ENCODE measurements at regions not wholly inside any gene's neighbourhood (a gene's known extent, or its start where the extent isn't known, plus 50 kb on each side); places are given as distances from the start of the nearest gene placed in this dataset.

GRCh38 chr20:48210111-48211027 lies 425.1 kb upstream of the SULF2 start:
- no peaks in the 10 kb centered on the region for H3K27me3 ChIP-seq (ENCODE audit: control insufficient read depth, insufficient read depth, low read length)
- H3K36me3 ChIP-seq (ENCODE audit: control insufficient read depth, insufficient read depth, low read length) = no peaks in the 10 kb centered on the region
- H3K27ac ChIP-seq (ENCODE audit: low read depth, low read length) = no peak overlapping the region
- peaks cover 16% of the 10 kb centered on the region; the same call in 1 of the 2 replicates for H3K4me1 ChIP-seq (ENCODE audit: control insufficient read depth, insufficient read depth, low read length)
- H3K4me3 ChIP-seq (ENCODE audit: low read depth, low read length) = no peak overlapping the region
- H3K9ac ChIP-seq (ENCODE audit: low read length) = no peak overlapping the region
- no peaks in the 10 kb centered on the region for H3K9me3 ChIP-seq (ENCODE audit: control insufficient read depth, insufficient read depth, low read depth, low read length)

DNA sequence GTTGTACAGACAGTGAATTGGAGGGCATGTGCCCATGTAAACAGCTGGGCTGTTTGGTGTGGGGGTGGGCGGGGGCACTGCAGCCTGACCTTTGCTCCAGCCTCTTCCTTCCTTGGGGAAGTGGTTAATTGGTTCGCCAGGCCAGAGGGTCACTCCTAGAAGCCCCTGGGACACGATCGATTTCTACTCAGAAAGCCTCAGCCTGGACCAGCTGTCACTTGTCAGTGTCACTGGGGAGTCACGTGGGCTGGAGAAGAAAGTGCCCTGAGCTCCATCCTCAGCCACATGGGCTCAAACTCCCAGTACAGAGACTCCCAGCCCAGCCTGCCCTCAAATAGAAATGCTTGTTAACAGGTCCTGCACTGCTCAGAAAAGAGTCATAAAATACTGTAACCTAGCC lies 423.8 kb upstream of the SULF2 start:
- H3K4me1 ChIP-seq (ENCODE audit: control insufficient read depth, insufficient read depth, low read length) = peaks cover 21% of the 10 kb centered on the region; the same call in 1 of the 2 replicates
- H3K4me3 ChIP-seq (ENCODE audit: low read depth, low read length) = no peak overlapping the region
- H3K27me3 ChIP-seq (ENCODE audit: control insufficient read depth, insufficient read depth, low read length) = no peaks in the 10 kb centered on the region
- no peak overlapping the region for H3K9ac ChIP-seq (ENCODE audit: low read length)
- no peaks in the 10 kb centered on the region for H3K36me3 ChIP-seq (ENCODE audit: control insufficient read depth, insufficient read depth, low read length)
- no peaks in the 10 kb centered on the region for H3K9me3 ChIP-seq (ENCODE audit: control insufficient read depth, insufficient read depth, low read depth, low read length)
- no peak overlapping the region for H3K27ac ChIP-seq (ENCODE audit: low read depth, low read length)

GRCh38 chr20:48208176-48208575 lies 422.9 kb upstream of the SULF2 start:
- H3K27me3 ChIP-seq (ENCODE audit: control insufficient read depth, insufficient read depth, low read length) = no peaks in the 10 kb centered on the region
- peaks cover 15% of the 10 kb centered on the region; the same call in 1 of the 2 replicates for H3K4me1 ChIP-seq (ENCODE audit: control insufficient read depth, insufficient read depth, low read length)
- no peak overlapping the region for H3K4me3 ChIP-seq (ENCODE audit: low read depth, low read length)
- no peak overlapping the region for H3K9ac ChIP-seq (ENCODE audit: low read length)
- no peak overlapping the region for H3K27ac ChIP-seq (ENCODE audit: low read depth, low read length)
- no peaks in the 10 kb centered on the region for H3K9me3 ChIP-seq (ENCODE audit: control insufficient read depth, insufficient read depth, low read depth, low read length)
- H3K36me3 ChIP-seq (ENCODE audit: control insufficient read depth, insufficient read depth, low read length) = no peaks in the 10 kb centered on the region

DNA sequence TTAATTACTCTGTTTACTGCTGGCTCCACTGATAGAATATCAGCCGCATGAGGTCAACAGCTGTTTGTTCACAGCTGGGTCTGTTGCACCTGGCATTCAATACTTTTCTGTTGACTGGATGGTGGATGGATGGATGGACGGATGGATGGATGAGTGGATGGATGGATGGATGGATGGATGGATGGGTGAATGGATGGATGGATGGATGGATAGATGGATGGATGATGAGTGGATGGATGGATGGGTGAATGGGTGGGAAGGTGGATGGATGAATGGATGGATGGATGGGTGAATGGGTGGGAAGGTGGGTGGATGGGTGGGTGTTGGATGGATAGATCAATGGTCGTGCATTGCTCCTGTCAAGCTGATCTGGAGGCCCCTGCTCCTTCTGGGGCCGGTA lies 422.2 kb upstream of the SULF2 start:
- no peaks in the 10 kb centered on the region for H3K36me3 ChIP-seq (ENCODE audit: control insufficient read depth, insufficient read depth, low read length)
- H3K4me1 ChIP-seq (ENCODE audit: control insufficient read depth, insufficient read depth, low read length) = peaks cover 14% of the 10 kb centered on the region; the same call in 1 of the 2 replicates
- H3K9me3 ChIP-seq (ENCODE audit: control insufficient read depth, insufficient read depth, low read depth, low read length) = no peaks in the 10 kb centered on the region
- no peak overlapping the region for H3K9ac ChIP-seq (ENCODE audit: low read length)
- no peak overlapping the region for H3K4me3 ChIP-seq (ENCODE audit: low read depth, low read length)
- H3K27me3 ChIP-seq (ENCODE audit: control insufficient read depth, insufficient read depth, low read length) = no peaks in the 10 kb centered on the region
- H3K27ac ChIP-seq (ENCODE audit: low read depth, low read length) = no peak overlapping the region

GRCh38 chr20:48205786-48206185 lies 420.5 kb upstream of the SULF2 start:
- Histone ChIP-seq H3K27ac (ENCODE audit: low read depth, low read length) (no peak overlapping the region), H3K27me3 (ENCODE audit: control insufficient read depth, insufficient read depth, low read length) (no peaks in the 10 kb centered on the region), H3K9ac (ENCODE audit: low read length) (no peak overlapping the region), H3K9me3 (ENCODE audit: control insufficient read depth, insufficient read depth, low read depth, low read length) (no peaks in the 10 kb centered on the region), H3K4me3 (ENCODE audit: low read depth, low read length) (no peak overlapping the region), H3K4me1 (ENCODE audit: control insufficient read depth, insufficient read depth, low read length) (peaks cover 14% of the 10 kb centered on the region; the same call in 1 of the 2 replicates), H3K36me3 (ENCODE audit: control insufficient read depth, insufficient read depth, low read length) (no peaks in the 10 kb centered on the region)

DNA sequence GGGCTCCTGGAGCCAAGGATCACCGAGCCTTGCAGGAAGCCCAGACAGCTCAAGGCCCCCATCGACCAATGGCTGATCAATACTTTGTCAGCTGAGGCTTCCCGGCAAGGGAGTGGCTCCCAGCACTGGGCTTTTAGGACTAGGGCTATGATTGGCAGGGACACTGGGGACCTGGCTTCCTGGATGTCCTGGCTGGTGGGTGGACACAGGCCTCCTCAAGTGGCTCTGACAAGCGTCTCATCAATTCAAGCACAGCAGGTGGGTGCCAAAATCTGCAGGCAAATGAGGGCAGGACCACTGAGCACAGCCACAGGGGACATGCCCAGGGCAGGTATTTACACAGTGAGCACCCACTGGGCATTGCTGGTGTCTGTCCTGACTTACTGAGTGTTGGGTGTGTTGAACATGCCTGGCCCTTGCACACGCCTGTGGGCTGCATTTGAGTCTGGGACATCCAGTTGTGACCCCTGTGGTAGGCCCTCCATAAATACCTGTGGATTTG lies 420.1 kb upstream of the SULF2 start:
- Histone ChIP-seq H3K9me3 (ENCODE audit: control insufficient read depth, insufficient read depth, low read depth, low read length) (no peaks in the 10 kb centered on the region), H3K27me3 (ENCODE audit: control insufficient read depth, insufficient read depth, low read length) (no peaks in the 10 kb centered on the region), H3K27ac (ENCODE audit: low read depth, low read length) (no peak overlapping the region), H3K9ac (ENCODE audit: low read length) (no peak overlapping the region), H3K36me3 (ENCODE audit: control insufficient read depth, insufficient read depth, low read length) (no peaks in the 10 kb centered on the region), H3K4me3 (ENCODE audit: low read depth, low read length) (no peak overlapping the region), H3K4me1 (ENCODE audit: control insufficient read depth, insufficient read depth, low read length) (peaks cover 14% of the 10 kb centered on the region; the same call in 1 of the 2 replicates)

DNA sequence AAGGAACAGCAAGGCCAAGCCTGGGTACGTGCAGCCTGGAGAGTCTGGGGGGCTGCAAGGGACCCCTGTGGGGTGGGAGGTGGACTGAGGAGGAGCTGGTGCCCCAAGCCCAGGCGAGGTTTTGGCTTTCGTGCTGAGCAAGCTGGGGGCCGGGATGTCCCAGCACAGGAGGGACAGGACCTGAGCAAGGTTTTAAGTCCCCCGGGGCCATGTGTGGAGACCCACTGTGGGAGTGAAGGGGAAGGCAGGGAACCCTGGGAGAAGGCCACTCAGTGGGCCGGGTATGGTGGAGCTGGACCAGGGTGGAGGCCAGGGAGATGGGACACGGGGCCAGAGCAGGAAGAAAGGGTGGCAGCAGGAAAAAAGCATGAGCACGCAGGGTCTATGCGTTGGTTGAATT lies 419.2 kb upstream of the SULF2 start:
- H3K27me3 ChIP-seq (ENCODE audit: control insufficient read depth, insufficient read depth, low read length) = no peaks in the 10 kb centered on the region
- no peak overlapping the region for H3K27ac ChIP-seq (ENCODE audit: low read depth, low read length)
- H3K4me1 ChIP-seq (ENCODE audit: control insufficient read depth, insufficient read depth, low read length) = peaks cover 14% of the 10 kb centered on the region; the same call in 1 of the 2 replicates
- no peak overlapping the region for H3K4me3 ChIP-seq (ENCODE audit: low read depth, low read length)
- no peaks in the 10 kb centered on the region for H3K36me3 ChIP-seq (ENCODE audit: control insufficient read depth, insufficient read depth, low read length)
- H3K9ac ChIP-seq (ENCODE audit: low read length) = no peak overlapping the region
- no peaks in the 10 kb centered on the region for H3K9me3 ChIP-seq (ENCODE audit: control insufficient read depth, insufficient read depth, low read depth, low read length)

DNA sequence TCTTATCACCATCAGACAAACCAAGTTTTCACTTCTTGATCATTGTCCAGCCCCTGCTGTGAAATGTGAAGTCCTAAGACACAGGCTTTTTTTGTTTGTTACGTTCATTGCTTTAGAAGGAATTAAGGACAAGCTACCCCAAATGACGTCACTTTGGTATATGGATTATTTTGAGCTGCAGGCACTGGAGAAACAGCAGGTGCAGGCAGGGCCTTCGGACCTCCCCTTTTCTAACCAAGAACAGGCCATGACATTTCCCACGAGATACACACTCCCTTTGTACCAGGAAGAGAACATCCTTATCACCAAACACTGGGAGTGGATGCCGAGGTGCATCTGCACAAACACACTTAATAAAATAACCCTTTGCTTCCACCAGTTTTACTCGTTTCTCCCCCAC lies 418.0 kb upstream of the SULF2 start:
- H3K4me3 ChIP-seq (ENCODE audit: low read depth, low read length) = no peak overlapping the region
- no peaks in the 10 kb centered on the region for H3K27me3 ChIP-seq (ENCODE audit: control insufficient read depth, insufficient read depth, low read length)
- H3K9ac ChIP-seq (ENCODE audit: low read length) = no peak overlapping the region
- no peaks in the 10 kb centered on the region for H3K9me3 ChIP-seq (ENCODE audit: control insufficient read depth, insufficient read depth, low read depth, low read length)
- no peak overlapping the region for H3K27ac ChIP-seq (ENCODE audit: low read depth, low read length)
- peaks cover 14% of the 10 kb centered on the region; the same call in 1 of the 2 replicates for H3K4me1 ChIP-seq (ENCODE audit: control insufficient read depth, insufficient read depth, low read length)
- H3K36me3 ChIP-seq (ENCODE audit: control insufficient read depth, insufficient read depth, low read length) = no peaks in the 10 kb centered on the region

DNA sequence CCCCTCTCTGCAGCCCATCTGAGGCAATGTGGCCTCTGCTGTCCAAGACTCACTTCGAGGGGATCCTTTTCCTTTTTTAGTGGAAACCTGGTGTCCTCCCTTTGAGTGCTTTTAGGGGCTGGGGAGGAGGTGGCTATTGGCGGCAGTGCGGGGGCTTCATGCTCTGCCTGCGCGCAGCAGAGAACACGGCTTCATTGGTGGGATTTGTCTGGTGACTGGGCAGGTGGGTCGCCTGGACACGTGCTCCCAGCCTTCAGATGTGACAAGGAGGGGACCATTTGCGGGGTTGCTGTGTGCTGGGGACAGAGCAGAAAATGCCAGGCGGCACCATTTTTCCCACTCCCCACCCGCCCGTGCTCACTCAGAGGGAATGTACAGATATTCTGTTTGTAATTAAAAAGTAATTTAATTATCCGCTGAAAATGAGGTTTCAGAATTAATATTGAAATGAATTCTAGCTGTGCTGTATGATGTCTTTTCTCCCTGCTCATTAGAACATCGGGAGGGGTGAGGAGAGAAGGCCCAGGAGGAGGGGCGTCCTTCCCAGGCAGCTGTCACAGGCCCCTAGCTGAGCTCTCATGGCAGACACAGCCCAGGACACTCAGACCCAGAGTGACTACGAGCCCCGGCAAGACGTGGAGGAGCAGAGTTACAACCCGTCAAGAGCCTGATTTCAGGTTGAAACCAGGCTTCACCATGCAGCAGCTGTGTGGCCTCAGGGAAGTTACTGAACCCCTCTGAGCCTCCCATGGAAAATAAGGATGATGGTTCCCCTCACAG lies 417.2 kb upstream of the SULF2 start:
- Histone ChIP-seq H3K9me3 (ENCODE audit: control insufficient read depth, insufficient read depth, low read depth, low read length) (no peaks in the 10 kb centered on the region), H3K4me1 (ENCODE audit: control insufficient read depth, insufficient read depth, low read length) (peaks cover 14% of the 10 kb centered on the region; the same call in 1 of the 2 replicates), H3K36me3 (ENCODE audit: control insufficient read depth, insufficient read depth, low read length) (no peaks in the 10 kb centered on the region), H3K27me3 (ENCODE audit: control insufficient read depth, insufficient read depth, low read length) (no peaks in the 10 kb centered on the region), H3K27ac (ENCODE audit: low read depth, low read length) (no peak overlapping the region), H3K9ac (ENCODE audit: low read length) (no peak overlapping the region), H3K4me3 (ENCODE audit: low read depth, low read length) (no peak overlapping the region)

DNA sequence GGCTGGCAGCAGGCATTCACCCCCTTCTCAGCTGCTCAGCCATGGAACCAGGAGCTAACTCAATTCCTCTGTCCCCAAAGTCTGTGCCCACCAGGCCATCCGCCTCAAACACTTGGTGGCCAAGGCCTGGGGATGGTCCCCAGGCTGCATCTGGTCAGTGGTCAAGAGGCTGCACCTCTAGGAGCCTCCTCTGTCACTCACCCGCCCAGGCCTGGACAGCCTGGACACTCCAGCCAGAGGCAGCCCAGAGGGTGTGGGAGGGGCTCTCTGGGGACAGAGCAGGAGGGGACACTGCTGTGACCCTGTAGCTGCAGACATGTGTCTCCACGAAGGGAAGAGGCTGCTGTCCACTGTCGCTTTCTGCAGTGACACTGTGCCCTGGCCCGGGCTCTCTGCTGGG lies 416.6 kb upstream of the SULF2 start:
- Histone ChIP-seq H3K27me3 (ENCODE audit: control insufficient read depth, insufficient read depth, low read length) (no peaks in the 10 kb centered on the region), H3K4me1 (ENCODE audit: control insufficient read depth, insufficient read depth, low read length) (peaks cover 14% of the 10 kb centered on the region; the same call in 1 of the 2 replicates), H3K27ac (ENCODE audit: low read depth, low read length) (no peak overlapping the region), H3K9ac (ENCODE audit: low read length) (no peak overlapping the region), H3K36me3 (ENCODE audit: control insufficient read depth, insufficient read depth, low read length) (no peaks in the 10 kb centered on the region), H3K4me3 (ENCODE audit: low read depth, low read length) (no peak overlapping the region), H3K9me3 (ENCODE audit: control insufficient read depth, insufficient read depth, low read depth, low read length) (no peaks in the 10 kb centered on the region)

GRCh38 chr20:48201188-48201587 lies 415.9 kb upstream of the SULF2 start:
- H3K4me3 ChIP-seq (ENCODE audit: low read depth, low read length) = no peak overlapping the region
- no peaks in the 10 kb centered on the region for H3K27me3 ChIP-seq (ENCODE audit: control insufficient read depth, insufficient read depth, low read length)
- H3K9me3 ChIP-seq (ENCODE audit: control insufficient read depth, insufficient read depth, low read depth, low read length) = no peaks in the 10 kb centered on the region
- no peaks in the 10 kb centered on the region for H3K36me3 ChIP-seq (ENCODE audit: control insufficient read depth, insufficient read depth, low read length)
- H3K27ac ChIP-seq (ENCODE audit: low read depth, low read length) = no peak overlapping the region
- H3K4me1 ChIP-seq (ENCODE audit: control insufficient read depth, insufficient read depth, low read length) = peaks cover 18% of the 10 kb centered on the region; the same call in 1 of the 2 replicates
- H3K9ac ChIP-seq (ENCODE audit: low read length) = no peak overlapping the region
